Amygdala (tissue), 56 donors: ENCODE measurements at regions not wholly inside any gene's neighbourhood (a gene's known extent, or its start where the extent isn't known, plus 50 kb on each side); places are given as distances from the start of the nearest gene placed in this dataset.
"Not testable (repeated sequence)": the region's sequence is repeated elsewhere in the genome, so short reads cannot be mapped to it uniquely, and the experiment has no call there.

ENCODE experiments used
- DNase-seq, 56 donors: peaks; one replicate each; lab custom pipeline; 2025; lab: John Stamatoyannopoulos, UW

DNA sequence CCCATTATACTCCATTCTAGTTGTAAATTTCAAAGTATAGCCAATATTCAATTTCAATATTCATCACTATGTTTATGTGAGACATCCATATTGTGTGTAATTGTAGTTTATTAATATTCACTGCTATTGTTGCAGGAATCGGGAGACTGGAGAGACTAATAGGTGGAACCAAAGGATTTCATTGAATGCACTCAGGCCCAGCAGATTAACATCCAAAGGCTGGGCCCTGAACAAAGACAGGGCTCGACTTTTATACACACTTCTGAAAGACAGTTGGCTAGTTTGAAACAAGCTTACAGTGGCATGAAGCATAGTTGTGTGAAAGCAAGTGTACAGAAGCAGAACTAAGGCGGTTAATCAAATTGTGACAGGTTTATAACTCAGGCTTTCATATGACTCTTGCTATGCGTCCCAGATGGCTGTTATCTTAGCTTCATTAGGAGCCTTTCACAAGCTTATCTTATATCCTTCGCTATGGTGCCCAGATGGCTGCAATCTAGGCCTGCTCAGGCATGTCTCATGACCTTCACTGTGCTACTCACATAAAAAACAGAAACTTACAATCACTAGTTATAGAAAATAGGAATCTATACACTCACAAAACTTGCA is 1038.8 kb upstream of the EPHA6 start:
- DNase-seq: no peak

DNA sequence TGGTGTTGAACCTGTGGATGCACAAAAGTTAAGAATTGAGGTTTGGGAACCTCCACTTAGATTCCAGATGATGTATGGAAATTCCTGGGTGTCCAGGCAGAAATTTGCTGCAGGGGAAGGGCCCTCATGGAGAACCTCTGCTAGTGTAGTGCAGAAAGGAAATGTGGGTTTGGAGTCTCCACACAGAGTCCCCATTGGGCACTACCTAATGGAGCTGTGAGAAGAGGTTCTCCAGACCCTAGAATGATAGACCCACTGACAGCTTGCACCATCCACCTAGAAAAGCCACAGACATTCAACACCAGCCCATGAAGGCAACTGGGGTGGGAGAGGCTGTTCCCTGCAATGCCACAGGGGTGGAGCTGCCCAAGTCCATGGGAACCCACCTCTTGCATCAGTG is 1032.8 kb upstream of the EPHA6 start:
- no peak for DNase-seq

DNA sequence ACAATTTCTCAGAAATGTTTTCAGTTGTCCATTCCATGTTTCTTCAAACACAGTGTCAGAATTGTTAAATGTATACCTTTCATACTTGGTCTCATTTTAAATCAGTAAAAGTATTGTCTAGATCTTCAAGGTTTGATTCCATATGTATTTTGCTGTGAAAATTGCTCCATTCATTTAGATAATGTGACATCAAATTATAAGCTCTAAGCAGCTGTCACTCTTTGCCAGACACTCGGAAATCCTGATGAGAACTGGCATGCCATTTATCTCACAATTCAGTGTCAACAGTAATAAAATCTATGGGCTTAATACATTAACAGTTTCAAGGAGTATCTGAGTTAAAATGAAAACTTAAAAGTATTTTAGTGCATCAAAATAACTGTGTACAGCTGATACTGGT is 1025.3 kb upstream of the EPHA6 start:
- DNase-seq: no peak

DNA sequence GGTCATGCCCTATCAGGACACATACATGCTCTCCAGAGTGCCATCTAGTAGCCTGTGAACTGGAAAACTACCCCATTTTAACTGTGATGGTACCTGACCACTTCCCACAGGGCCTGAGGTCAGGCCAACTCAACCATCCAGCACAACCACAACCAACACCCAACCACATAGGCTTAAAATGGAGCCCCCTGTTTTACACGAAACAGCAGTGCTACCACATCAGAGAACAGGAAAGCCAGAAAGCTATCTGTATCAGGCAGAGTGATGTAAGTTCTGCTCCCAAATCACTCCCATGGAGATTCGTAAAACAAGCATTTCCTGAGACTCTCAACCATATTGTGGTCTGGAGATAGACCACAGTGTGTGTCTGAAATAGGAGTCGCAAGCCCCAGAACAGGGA is 1017.3 kb upstream of the EPHA6 start:
- DNase-seq: no peak

DNA sequence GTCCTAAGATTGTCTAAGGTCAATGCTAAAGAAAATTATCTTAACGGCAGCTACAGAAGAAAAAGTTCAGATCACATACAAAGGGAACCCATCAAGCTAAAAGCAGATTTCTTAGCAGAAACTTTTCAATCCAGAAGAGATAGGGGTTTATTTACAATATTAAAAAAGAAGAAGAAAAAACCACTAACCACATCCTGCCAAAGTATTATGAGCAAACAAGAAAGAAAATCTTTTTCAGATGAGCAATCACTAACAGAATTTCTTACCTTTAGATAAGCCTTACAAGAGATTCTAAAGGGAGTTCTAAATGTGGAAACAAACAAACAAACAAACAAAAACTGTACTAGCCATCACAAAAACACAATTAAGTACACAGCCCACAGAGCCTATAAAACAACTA is 1015.8 kb upstream of the EPHA6 start:
- DNase-seq: no peak

DNA sequence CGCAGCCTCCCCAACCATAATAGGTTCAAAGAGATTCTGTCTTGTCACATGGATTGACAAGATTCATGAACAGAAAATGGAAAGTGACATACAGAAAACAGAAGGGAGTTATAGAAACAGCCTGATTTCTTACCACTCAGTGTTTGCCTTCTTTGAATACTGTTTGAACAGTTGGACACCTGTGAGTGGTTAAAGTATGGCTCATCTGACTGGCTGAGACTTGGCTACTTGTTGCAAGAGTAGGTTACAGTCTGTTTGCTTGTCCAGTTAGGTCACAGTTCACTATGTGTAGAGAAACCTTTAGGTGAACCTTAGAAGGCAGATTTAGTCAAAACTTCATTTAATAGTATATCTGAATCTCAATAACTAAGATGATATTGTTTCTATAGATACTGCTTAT is 1003.9 kb upstream of the EPHA6 start:
- no peak for DNase-seq

DNA sequence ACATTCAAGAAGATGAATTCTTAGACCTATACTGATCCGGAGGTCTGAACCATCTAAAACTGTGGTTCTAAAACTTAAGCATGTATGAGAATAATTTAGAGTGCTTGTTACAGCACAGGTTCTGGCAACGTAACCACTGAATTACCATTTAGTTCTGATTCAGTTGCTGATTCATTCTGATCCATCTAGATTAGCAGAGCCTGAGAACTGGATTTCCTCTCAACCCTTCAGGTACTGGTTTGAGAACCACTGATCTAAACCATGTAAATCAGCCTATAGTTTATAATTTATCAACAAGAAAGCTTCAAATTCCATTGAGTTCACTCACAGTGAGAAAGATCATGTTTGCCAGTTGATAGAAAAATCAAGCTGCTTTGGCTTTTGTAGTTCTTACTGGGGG is 1001.1 kb upstream of the EPHA6 start:
- DNase-seq: no peak

DNA sequence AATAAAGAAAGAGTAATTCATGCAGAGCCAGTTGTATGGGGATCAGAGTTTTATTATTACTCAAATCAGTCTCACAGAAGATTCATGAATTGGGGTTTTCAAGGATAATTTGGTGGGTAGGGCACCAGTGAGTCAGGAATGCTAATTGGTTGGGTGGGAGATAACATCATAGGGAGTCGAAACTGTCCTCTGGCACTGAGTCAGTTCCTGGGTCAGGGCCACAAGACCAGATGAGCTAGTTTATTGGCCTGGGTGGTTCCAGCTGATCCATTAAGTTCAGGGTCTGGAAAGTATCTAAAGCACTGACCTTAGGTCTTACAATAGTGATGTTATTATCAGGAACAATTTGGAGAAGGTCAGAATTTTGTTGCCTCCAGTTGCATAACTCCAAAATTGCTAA is 998.6 kb upstream of the EPHA6 start:
- no peak for DNase-seq

DNA sequence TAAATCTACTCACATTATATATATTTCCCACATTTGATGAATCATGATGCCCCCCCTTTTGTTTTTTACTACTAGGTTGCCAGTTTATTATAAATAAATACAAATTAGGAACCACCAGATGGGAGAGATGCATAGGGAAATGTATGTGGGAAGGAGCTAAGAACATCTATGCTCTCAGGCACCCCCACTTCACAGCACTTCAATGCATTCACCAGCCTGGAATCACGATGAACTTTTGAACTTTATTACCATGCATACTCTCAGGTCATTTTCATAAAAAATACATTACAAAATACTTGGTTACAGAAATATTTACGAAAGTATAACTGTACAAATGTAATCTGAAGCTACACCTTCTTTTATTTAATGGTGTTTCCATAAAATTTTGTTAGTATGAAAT is 988.0 kb upstream of the EPHA6 start:
- DNase-seq: no peak

DNA sequence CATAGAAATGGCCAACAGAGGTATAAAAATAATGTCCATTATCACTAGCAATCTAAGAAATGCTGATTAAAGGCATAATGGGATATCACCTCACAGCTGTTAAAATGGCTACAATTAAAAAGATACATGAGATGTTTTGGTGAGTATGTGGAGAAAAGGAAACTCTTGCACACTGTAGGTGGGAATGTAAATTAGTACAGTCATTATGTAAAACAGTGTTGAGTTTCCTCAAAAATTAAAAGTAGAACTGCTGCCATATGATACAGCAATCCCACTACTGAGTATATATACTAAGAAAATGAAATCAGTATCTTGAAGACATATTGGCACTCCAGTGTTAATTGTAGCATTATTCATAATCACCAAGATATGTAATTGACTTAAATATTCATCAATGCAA is 982.2 kb upstream of the EPHA6 start:
- DNase-seq: no peak

DNA sequence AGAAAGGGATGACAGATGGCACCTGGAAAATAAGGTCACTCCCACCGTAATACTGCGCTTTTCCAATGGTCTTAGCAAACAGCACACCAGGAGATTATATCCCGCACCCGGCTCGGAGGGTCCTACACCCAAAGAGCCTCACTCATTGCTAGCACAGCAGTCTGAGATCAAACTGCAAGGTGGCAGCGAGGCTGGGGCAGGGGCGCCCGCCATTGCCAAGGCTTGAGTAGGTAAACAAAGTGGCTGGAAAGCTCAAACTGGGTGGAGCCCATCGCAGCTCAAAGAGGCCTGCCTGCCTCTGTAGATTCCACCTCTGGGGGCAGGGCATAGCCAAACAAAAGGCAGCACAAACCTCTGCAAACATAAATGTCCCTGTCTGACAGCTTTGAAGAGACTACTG is 953.8 kb upstream of the EPHA6 start:
- not testable (repeated sequence) for DNase-seq

DNA sequence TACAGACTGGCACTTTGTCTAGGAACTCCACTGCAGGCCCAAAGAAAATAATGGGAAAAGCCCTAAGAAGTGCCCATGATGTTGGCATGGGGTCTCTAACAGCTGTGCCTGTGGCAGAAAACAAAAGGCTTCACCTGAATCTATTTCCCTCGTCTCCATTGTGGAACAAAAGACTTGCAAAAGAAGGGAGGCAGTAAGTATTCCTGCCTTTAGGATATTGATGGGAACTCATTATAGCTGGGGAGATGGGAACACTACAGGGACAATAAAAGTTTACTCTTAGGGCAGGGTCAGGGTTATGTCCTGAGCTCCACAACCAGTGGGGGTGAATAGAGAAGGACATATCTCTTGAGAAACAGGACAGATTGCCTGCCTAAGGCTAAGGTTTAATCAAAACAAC is 930.6 kb upstream of the EPHA6 start:
- DNase-seq: no peak

DNA sequence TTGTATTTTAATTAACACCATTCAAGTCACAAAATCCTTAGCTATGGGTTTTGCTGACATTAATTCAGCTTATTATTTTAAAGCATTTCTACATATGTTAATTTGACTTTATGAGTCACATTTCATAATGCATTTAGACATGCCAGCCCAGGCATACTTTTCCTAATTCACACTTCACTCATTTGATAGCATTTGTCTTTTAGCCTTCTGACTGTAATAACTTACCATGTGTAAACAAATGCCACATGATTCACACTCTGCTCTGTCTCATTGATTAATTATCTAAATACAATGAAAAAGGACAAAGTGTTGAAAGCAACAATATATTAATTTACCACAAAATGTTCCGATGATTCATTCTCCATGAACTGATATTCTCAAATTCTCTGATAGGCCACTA is 927.8 kb upstream of the EPHA6 start:
- DNase-seq: no peak

DNA sequence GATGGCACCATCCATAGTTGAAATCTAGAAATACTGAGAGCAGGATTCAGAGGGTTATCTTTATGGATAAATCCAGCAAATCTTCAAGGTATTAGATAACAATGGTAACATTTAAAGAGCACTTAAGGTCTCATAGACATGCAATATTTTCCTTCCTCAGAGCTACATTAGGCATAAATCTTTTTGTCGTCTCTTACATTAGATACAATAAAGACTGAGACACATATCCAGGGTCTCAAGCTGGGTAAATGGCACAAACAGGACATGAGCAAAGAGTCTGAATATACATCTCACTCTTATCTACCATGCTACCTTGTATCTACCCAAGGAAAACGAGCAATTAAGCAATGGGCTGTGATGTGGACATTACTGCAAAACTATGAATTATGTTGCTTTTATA is 927.3 kb upstream of the EPHA6 start:
- no peak for DNase-seq

DNA sequence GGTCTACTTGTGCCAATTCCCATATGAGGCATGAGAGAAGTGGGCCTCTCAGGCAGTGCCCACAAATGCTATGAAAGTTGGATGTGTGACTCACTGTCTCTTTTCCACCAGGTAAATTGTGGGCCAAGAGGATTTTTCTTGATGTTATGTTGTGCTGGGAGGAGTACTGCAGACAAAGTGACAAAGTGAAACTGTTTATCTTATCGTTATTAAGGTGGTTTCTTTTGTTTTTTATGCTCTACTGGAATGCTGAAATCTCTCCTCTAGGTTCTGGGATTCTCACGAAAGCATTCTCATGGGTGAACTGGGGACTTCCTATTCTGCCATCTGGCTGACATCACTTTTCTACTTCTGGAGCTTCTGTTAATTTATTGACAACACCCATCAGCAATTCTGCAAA is 919.6 kb upstream of the EPHA6 start:
- DNase-seq: no peak

DNA sequence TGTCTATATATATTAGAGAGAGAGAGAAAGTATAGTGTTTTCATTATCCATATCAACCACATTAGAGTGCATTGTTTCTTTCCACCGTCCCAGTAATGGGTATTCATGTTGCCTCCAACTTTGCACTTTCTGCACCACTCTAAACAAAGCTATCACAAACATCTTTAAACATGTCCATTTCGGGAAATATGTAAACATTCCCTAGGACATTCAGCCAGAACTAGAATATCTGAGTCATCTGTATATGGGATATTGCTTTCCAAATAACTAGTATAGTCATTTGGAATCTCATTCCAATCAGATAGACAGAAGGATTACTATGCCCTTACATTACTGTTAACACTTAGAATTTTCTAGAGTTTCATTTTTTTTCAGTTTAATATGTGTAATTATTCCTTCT is 914.9 kb upstream of the EPHA6 start:
- DNase-seq: no peak

DNA sequence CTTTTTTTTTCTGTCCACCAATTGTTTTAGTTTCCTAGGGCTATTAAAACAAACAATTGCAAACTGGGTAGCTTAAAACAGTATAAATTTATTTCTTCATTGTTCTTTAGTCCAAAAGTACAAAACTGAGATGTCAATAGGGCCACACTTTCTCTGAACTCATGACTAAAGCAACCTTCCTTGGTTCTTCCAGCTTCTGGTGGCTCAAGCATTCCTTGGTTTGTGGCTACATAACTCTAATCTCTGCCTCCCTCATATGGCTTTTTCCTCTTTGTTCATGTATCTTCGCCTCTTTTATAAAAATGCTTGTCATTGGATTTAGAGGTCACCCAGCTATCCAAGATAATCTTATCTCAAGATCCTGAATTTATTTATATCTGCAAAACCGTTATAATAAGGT is 914.5 kb upstream of the EPHA6 start:
- DNase-seq: no peak

DNA sequence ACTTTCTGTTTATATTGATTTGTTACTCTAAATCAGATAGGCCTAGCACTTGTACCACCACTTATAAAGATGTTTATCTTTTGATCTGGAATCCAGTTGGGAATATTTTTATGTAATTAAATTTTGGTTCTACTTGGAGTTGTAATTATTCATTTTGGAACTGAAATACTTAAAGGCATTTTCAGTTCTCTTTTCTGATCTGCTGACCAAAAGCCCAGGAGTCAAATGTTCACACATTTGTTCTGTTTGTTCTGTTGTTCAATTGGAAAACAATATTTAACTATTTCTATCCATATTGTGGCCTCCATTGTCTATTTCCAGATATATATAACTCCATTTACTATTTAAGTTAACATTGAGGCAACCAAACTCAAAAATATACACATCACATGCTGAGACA is 912.4 kb upstream of the EPHA6 start:
- no peak for DNase-seq

DNA sequence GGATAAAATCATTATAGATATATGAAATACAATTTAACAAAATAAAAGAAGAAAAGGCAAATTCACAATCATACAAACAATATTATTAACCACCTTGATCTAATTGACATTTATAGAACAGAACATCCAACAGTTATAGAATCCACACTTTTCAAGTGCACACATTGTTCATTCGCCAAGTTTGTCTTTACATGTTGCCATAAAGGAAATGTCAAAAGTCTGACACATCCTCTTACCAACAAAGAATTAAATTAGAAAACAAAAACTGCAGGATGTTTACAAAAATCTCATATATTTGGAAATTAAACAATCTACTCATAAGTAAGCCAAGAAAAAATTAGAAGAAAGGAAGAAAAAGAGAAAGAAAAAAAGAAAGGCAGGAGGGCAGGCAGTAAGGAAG is 909.2 kb upstream of the EPHA6 start:
- no peak for DNase-seq

DNA sequence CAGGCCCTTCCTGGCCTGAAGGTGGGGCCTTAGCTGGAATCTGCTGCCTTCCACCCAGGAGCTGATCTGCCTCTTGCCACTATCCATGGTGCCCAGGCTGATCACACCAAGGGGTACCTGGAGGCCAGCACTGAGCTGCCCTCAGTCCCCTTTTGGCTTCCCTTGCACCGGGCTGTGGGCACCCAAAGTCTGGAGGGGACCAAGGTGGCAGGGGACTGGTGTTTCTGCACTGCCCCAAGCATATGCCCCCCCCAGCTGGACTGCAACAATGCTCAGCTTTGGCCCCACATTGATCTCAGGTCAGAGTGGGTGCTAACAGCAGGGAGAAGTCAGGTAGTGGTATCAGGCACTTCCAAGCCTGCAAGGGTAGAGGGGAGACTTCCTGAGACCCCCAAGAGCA is 902.6 kb upstream of the EPHA6 start:
- no peak for DNase-seq

DNA sequence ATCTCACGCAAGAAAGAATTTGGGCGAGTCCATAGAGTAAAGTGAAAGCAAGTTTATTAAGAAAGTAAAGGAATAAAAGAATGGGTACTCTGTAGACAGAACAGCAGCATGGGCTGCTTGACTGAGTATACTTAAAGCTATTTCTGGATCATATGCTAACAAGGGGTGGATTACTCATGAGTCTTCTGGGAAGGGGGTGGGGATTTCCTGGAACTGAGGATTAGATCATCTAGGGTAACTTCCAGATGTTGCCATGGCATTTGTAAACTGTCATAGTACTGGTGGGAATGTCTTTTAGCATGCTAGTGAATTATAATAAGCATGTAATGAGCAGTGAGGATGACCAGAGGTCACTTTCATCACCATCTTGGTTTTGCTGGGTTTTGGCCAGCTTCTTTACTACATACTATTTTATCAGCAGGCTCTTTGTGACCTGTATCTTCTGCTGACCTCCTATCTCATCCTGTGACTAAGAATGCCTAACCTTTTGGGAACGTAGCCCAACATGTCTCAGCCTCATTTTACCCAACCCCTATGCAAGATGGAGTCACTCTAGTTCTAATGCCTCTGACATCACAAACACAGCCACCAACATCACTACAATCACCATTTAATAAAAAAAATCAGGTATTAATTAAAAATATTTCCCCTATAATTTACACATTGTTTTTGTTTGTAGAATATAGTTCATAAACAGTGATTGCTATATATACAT is 890.7 kb upstream of the EPHA6 start:
- DNase-seq: no peak

DNA sequence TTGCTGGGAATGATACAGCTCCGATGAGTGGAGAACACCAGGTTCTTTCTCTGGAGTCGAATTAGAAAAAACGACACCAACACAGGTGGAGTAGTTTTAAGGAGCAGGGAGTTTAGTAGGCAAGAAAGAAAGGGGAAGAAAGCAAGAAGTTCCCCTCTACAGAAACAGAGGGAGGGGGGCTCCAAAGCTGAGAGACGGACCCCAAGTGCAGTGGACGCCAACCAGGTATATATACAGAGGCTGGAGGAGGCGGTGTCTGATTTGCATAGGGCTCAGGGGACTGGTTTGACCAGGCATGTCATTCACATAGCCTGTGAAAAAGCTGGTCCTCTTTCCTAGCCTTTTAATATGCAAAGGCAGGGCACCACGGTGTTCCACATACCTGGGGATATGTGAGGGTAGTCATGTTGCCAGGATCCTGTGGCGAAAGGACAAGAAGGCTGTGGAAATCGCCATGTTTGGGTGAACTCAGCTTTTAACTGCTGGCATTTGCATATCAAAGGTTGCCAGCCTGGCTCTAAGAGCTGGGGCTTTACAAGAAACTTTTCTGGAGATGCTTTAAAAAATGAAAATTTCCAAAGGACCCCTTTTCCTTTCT is 887.4 kb upstream of the EPHA6 start:
- DNase-seq: no peak

DNA sequence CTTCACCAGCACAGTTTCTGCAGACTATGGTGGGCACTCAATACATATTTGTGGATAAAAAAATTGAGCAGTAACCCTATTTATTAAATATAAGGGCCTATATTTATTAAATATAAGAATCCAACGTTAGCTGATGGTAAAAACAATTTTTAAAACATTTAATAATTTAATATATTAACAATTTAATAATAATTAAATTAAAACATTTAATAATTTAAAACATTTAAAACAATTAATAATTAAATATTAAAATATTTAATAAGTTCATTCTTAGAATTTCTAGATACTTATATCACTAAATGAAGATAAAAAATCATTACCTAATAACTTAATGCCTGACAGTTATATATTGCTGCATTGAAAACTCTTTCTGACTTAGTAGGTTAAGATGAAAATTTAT is 880.2 kb upstream of the EPHA6 start:
- no peak for DNase-seq
